CD4-positive, alpha-beta T cell treated with Interleukin-6 at 100 ng/mL for 8 hours (primary cell): ENCODE measurements at regions not wholly inside any gene's neighbourhood (a gene's known extent, or its start where the extent isn't known, plus 50 kb on each side); places are given as distances from the start of the nearest gene placed in this dataset.
A peak's percentile ranks its signal among the peaks of the same experiment; 100 is the strongest.
"Not testable (repeated sequence)": the region's sequence is repeated elsewhere in the genome, so short reads cannot be mapped to it uniquely, and the experiment has no call there.

Experiments used
- DNase-seq: peaks from one replicate; pipeline ENCODE4 v3.0.0-alpha.2; 2020; ENCODE audit warnings: mixed read lengths, low spot score

DNA sequence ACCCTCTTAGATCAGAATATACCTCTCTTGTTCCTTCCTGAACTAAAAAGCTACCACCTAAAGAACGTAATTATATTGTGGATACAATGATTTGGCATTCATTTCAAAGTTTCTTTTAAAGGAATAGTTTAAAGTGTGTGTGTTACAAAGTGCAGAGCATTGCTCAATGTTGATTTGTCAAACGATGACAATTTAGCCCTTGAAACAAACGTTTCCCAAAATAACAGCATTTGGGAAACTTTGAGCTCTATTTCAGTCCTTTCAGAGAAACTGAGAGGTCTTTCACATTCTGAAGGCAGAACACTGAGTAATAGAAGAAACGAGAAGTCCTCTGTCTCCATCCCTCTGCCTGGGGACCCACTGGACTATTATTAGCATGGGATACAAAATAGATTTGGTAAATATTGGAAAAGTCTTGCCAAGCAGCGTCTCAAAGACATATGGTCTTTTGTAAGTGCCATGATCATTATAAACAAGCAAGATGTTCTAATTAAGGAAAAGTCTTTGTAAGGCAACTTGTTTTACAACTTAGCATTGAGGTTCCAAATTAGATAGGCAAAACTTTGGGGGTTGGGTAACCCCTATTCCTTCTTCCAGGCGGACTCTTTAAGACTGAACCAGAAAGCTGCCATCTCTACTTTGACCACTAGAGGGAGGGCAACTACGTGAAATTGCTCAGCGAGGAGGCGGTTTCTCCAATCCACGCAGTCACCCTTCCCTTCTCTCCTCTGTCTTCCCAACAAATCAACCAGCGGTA is 208.8 kb downstream of the RNF144B start:
- DNase-seq = peak; percentile 14

GRCh38 chr6:18596531-18596835 is 209.3 kb downstream of the RNF144B start:
- DNase-seq = no peak

DNA sequence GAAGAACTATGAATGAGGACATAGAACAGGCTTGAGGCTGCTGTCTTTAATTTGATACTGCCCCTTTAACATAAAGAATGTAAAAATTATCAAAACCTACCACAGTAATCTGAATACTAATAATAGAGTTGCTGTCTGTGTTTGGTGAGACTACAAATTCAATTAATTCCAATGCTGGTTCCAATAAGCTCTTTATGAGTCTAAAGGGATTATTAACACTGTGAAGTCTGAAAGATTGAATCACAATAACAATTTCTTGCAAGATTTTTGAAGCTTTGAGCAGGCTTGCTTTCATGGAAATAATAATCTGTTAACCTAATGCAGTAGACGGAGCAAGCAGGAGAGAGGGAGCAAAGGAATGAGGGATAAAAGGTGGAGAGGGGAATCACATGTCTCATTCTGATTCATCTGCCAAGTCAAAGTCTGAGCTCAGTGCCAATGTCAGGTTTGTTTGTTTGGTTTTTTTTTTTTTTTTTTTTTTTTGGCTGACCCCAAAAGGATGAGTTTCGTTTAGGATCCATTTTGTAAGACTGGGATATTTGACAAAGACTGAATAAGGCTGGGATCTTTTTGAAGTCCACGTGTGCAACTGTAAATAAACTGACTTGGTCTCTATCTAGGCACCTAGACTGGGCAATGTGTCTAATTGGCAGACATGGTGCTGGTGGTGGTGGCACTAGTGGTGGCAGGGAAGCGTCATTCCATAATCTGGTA is 211.6 kb downstream of the RNF144B start:
- no peak for DNase-seq

DNA sequence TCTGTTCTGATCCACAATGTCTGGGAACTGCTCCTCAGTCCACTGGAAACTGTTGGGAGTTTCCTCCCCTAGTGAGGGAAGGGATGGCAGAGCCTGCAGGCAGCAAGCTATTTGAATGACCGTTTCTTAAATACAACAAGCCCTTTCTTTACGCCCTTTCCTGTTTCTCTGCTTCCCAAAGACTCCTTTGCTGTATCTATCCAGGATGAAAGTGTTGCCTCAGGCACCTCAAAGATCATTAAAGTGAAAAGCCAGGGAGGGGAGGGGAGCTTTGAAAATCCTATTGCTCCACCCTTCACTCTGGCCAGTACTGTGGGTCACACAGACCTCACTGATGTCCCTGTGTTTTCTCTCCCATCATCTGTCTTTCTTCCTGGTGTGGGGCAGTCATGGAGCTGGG is 213.1 kb downstream of the RNF144B start:
- no peak for DNase-seq

DNA sequence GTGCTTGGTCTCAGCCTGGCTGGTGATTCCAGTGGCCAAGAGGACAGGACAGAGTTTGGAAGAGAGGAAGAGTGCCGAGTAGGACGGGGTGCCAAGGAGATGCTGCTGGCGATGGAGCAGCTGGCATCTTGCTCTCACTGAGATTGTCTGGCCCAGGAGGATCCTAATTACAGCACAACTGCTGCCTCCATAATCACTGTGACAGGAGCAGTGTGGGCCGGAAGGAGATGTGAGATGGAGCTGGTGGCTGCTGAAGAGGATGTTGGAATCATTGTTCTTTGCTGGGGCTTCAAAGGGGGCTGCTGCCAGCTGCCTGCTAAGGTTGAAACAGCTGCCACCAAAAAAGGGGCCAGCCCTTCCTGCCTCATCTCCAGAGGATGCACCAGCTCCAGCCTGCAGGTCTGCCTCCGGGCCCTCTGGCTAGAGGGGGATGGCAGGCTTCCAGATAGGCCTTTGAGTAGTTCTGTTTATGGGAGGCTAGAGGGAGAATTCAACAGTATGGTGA is 214.4 kb downstream of the RNF144B start:
- DNase-seq = no peak

DNA sequence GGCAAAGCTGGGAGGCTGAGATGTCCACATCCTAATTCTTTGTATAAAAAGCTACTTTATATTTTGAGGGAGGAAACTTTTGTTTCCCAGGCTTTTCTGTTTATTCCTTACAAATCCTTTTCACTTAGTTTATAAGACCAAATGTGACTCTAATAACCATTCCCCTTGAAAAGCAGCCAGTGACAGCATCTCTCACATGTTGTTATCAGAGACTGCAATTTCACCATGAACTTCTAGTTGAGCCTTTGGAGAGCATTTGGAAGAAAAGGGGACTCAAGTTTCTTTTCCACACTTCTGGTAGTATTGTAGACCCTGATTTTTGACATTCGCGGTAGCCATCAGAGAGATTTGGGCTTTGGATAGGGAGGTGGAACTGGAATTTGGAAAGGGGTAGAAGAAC is 215.8 kb downstream of the RNF144B start:
- no peak for DNase-seq

DNA sequence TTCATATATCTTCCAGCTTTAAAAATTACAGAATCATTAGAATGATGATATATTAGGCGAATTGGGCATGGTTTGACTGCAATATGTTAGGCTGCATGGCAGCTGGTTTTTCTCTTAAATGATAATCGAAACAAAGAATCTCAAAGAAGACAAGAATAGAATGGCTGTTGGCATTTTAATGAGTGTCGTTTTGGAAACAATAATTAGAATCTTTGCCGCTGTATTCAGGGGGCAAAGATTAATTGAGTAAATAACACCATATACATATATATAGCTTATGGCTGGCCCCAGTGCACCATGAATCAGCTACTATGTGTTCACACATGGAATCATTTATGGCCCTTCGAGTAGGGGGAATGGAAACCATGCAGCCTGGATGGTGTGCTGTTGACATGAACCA is 216.2 kb downstream of the RNF144B start:
- DNase-seq = no peak

GRCh38 chr6:18605841-18606240 is 218.7 kb downstream of the RNF144B start:
- DNase-seq = no peak

GRCh38 chr6:18609715-18610114 is 222.6 kb downstream of the RNF144B start:
- no peak for DNase-seq

DNA sequence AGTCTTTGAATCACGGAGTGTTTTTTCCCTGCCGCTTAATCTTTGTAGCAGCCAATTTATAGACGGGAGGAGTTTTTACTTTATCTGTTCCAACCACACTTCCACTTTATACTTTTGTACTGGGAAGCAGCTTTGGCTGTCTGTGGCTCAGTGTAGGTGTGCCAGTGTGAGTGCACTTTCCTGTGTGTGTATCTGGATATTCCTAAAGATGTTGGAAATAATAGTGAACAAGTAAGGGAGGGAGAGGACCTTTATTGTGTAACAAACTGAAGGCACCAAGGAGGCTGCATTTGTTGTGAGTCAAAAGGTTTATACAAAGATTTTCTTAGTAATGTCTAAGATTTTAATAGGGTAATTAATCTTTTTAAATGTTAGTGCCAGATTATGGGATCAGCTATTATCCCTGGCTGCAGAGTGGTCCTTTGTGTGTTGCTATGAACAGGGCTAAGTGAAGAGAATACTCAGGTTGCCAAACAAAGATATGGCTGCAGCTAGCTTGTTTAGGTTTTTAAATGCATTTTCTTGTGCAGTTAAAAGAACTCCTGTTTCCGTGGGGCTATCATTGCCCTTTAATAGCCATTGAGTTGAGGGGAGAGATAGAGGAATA is 226.3 kb downstream of the RNF144B start:
- no peak for DNase-seq

GRCh38 chr6:18629571-18629970 is 242.4 kb downstream of the RNF144B start:
- DNase-seq = no peak

DNA sequence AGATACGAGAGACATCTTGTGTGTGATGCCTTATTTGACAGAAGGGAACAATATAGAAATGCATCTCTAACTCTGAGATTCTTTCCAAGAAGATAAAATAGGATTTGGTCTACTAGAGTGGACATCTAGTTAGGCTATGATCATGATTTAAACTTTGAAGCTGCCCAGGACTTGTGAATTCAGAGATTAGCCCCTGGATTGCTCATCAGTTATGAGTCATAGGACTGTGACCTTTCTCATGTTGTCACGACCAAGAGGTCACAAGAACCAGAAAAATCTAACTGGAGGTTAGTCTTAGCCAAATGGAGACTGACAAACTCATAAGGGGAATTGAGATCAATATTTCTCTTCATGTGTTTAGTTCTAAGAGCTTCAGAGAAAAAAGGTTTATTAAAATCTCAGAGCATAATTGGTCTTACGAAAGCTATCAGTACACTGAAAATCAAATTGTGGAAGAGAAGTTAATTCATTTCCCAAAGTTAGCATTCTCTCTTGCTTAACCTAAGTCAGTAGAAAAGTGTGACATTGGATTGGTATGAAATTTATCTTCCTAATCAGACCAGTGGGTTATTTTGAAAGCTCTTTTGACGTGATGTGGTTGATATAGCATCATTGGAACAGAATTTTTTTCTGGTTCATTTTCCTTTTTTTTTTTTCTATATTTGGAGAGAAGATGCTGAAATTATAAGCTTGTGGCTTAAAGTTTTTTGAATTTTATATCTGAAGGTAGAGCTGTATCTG is 245.7 kb downstream of the RNF144B start:
- no peak for DNase-seq

GRCh38 chr6:18634912-18635311 is 247.8 kb downstream of the RNF144B start:
- DNase-seq = no peak

DNA sequence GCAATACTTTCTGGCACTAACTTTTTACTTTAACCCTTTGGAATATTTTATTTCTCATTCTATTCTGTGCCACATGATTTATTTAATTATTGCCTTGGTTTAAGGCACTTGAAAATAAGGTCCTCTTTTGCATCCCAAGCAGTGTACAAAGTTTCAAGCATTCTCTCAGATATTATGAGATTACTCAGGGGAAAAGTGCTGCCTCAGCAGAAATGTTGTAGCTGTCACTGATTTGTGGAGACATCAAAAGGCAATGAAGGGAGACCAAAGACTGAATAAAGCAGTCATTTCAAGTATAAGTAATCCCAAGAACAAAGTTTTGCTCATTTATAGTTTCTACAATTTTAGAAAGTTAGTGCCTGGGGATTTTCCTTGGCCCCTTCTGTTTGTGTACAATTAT is 253.0 kb downstream of the RNF144B start:
- DNase-seq = no peak

DNA sequence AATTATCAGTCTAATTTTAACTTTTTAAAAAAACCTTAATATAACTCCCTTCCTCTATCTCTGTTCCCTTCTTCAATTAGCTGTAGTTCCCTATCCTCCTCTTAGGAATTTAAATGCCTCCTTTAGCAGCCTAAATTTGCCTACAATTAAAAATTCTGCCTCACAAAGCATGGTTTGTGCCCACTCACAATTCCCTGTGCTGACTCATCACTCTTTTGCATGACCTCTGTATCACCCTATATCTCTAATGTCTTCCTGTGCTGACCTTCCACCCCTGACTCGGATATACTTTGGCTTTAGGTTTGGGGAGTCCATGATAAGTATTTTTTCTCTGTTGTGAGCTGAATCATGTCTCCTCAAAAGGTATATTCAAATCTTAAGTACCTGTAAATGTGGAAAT is 253.6 kb downstream of the RNF144B start:
- no peak for DNase-seq

GRCh38 chr6:18654821-18655220 is 267.7 kb downstream of the RNF144B start:
- no peak for DNase-seq

- DNase-seq = no peak
Observed at GRCh38 chr6:18656506-18656905, 269.4 kb downstream of the RNF144B start.

GRCh38 chr6:18659994-18660393 is 272.8 kb downstream of the RNF144B start:
- DNase-seq = not testable (repeated sequence)

DNA sequence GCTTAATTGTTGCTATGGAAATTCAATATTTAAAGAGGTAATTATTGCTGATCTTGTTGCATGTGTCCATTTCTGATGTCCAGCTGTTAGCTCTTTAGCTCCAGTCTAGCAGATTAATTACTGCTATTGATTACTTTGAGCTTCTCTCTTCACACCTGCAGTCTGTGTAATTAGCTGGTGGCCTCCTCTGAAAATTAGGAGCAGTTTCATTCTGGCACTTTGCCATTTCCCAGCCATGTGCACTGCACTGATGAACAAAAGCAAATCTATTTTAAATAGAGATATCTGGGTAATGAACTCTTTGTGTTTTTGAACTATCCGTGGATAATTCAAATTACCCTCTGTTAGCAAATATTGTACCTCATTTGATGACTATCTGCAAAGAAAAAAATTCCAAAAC is 275.9 kb downstream of the RNF144B start:
- no peak for DNase-seq

- no peak for DNase-seq
Observed at GRCh38 chr6:18664401-18664800, 277.3 kb downstream of the RNF144B start.

- no peak for DNase-seq
Observed at GRCh38 chr6:18667612-18668011, 280.5 kb downstream of the RNF144B start.

GRCh38 chr6:18668994-18669393 is 281.8 kb downstream of the RNF144B start:
- no peak for DNase-seq

- DNase-seq = no peak
Observed at GRCh38 chr6:18672852-18673251, 285.7 kb downstream of the RNF144B start.
